ENCODE measurements at regions not wholly inside any gene's neighbourhood (a gene's known extent, or its start where the extent isn't known, plus 50 kb on each side); places are given as distances from the start of the nearest gene placed in this dataset.

DNA sequence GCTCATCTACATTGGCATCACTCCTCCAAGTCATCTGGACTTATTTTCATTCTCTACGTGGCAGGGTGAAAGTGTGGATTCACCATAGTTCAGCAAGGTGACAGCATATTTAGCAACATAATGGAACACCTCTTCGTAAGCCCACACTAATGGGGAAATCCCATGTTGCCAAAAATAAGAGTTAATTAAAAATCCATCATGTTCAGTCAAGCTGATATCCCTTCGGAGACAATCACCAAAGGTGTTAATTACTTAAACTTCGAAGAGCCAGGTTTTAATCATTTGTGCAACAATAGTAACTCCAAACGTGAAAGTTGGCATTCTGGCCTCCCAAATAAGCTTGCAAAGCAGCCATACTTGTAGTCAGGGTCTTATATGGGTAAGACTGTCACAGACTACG, 242.9 kb downstream of the NSG2 start:
- no peak for DNase-seq (ENCODE audit: low read depth)

DNA sequence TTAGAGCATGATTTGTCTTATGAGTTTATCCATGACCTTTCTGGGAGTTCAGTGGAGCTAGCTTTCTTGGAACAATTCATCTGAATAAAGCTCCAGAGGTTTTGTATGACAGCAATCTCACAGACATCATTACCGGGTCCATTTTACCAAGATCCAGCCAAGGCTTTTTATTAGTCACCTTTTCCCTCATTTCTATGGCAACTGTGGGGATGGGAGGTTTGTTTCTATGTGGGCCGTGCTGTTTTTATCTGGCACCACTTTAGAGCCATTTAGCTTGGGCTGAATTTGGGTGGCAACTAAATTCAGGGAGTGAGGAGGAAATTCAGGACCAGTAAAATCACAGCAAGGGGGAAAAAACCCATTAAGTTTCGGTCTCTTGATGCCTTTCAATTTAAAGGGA, 245.7 kb downstream of the NSG2 start:
- no peak for DNase-seq (ENCODE audit: low read depth)

DNA sequence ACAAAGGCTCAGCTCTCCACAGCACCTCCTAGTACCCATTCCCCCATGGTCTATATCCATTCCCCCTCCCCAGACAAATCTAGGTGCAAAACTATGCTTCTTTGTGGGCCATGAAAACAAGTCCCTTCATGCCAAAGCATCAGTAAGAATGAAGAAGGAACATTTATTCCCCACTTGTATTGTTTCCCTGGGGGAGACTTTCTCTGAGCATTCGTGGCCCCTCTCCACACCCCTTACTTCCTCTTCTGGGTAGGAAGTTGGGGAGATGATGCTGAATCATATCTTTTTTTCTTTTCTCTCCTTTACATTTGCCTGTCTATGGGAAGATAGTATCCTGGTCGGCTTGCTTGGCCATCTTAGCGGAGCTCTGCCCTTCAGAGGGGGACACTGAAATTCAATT, 246.8 kb downstream of the NSG2 start:
- DNase-seq (ENCODE audit: low read depth), result no peak

- no peak for DNase-seq (ENCODE audit: low read depth)
Observed at GRCh38 chr5:174293006-174293405, 247.5 kb downstream of the NSG2 start.

GRCh38 chr5:174293481-174293880, 248.0 kb downstream of the NSG2 start:
- DNase-seq (ENCODE audit: low read depth), result no peak

DNA sequence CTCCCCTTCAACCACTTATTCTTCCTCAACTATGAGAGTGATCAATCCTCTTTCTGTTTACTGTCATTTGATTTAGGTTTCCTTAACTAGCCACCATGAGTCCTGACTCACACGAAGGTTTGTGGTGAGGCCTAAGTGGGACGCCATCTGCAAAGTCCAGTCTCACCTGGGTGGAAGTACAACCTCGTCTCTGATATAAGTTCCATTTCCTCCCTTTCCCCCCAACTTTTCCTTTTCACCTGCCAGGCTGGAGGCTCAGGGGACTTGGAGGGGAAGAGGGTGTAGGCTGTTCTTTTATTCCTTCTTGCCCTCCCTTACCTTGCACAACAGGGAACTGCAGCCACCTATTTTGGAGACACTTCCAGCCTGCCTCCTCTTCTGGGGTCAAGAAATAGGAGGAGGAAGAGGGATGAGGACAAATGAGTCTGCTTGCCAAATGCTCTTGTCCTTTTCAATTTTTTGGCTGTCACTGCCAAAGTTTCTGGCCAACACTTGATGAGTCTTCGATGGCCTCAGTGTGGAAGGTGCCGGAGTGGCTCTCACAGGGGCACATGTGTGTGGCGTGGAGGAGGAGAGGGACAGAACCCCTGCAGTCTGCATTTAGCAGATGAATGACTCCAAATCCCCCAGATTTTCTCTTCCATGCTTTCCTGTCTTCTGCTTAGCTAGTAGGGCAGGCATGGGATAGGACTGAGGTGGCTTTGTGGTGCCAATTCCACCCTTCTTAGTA, 249.6 kb downstream of the NSG2 start:
- DNase-seq (ENCODE audit: low read depth), result no peak

GRCh38 chr5:174295702-174296436, 250.4 kb downstream of the NSG2 start:
- DNase-seq (ENCODE audit: low read depth), result no peak

- DNase-seq (ENCODE audit: low read depth), result no peak
Observed at GRCh38 chr5:174300118-174300940, 254.8 kb downstream of the NSG2 start.

DNA sequence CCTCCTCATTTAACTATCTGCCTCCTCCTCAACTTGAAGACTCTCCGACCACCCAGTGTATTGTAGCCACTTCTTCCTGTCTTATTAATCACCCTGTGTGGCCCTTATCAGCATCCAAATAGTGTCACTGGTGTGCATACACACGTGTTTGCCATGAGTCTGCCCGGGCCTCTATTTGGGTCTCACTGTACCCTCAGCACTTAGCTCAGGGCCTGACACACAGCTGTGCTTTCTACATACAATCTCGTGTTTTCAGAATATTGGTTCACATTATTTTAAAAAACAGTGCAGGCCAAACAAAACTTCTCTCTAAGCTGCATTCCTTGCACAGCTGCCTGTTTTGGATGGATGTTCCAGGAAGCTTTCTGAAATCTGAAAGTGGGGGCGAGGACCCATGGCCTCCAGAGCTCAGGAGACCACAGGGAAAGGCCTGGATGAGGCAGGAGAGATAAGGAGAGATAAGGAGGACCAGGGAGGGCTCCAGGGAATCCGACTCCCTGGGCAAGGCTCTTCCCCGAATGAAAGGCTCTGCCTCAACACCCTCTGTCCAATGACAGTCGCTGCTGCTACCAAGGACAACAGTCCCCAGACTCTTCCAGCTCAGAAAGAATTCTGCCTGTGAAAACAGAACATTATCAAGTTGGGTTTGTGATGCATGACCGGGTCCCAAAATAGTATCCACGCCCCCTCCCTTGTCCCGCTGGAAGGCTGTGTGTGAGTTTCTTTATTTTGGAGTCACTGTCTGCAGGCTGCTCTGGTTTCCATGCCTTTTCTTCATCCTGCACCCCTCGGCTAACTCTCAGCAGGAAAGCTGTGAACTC, 255.6 kb downstream of the NSG2 start:
- no peak for DNase-seq (ENCODE audit: low read depth)

DNA sequence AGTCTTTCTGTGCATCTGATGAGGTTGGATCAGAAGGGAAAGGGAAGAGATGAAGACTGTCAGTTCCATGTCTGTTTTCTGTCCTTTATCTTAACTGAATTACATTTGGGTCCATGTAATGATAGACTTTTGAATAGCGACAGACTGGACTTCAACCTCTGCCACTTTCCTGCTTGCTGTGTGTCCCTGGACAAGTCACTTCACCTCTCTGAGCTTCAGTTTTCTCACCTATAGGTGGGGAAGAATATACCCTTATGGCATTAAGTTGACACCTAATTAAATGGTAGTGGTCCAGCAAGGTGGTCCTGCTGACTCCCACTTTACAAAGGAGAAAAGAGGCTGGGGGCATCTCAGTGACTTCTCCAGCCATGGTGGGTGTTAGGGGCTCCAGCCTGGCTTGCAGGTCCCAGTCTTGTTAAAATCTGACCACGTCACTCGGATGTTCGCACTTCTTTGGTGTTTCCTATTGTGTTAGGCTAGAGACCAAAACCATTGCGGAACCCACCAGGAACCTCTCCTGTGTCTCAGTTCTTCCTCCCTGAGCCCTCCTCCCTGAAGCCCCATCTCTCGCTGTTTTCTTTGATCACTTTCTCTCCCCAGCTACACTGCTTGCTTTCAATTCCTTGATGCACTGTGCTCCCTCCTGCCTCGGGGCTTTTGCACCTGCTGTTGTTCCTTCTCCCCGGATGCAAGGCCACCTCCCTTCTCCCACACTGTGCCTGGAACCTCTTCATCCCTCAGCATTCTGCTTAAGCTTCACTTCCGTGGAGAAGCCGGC, 256.5 kb downstream of the NSG2 start:
- no peak for DNase-seq (ENCODE audit: low read depth)

GRCh38 chr5:174303035-174303434, 257.5 kb downstream of the NSG2 start:
- no peak for DNase-seq (ENCODE audit: low read depth)

DNA sequence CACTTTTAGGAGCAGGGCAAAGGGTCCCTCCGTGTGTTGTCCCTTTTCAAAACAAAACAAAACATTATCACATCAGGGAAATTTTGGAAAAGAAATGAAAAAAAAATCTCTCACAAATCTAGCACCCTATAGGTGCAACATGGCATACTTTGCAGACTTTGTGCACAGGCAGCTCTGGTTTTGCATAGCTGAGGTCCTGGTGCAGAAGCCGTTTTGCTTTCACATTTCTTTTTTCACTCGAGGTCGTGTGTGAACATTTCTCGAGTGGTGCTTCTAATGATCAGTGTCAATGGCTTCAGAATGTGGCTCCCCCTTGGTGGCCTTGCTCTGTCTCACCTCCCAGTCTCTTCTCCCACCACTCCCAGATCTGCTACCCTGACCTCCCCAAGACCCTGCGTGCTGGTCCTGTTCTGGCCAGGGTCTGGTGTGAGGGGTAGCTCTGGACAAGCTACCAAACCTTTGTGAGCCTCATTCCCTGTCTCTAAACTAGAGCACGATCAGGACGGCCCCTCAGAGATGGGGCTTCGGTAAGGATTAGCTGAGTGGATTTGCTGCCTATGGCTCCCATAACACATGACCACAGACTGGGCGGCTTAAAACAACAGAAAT, 258.0 kb downstream of the NSG2 start:
- DNase-seq (ENCODE audit: low read depth), result no peak

- no peak for DNase-seq (ENCODE audit: low read depth)
Observed at GRCh38 chr5:174305241-174305681, 259.8 kb downstream of the NSG2 start.

- DNase-seq (ENCODE audit: low read depth), result no peak
Observed at GRCh38 chr5:174306345-174307030, 261.0 kb downstream of the NSG2 start.

DNA sequence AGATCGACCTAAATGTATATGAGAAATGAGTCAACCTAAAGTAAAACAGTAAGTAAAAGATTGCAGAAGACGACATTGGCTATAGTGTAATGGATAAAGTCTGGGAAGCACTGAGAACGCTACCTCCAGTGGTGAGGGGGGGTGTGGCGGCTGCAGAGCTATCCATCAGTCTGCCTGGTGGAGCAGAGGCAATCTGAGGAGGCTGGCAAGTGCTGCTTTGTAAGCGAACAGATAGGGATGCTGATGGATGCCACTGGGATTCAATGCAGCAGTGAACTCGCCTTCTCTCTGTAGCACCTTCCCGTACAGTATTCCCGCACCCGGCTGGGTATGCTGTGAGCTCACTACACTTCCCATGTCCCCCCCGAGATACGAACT, 261.5 kb downstream of the NSG2 start:
- no peak for DNase-seq (ENCODE audit: low read depth)

- no peak for DNase-seq (ENCODE audit: low read depth)
Observed at GRCh38 chr5:174307656-174308271, 262.3 kb downstream of the NSG2 start.

DNA sequence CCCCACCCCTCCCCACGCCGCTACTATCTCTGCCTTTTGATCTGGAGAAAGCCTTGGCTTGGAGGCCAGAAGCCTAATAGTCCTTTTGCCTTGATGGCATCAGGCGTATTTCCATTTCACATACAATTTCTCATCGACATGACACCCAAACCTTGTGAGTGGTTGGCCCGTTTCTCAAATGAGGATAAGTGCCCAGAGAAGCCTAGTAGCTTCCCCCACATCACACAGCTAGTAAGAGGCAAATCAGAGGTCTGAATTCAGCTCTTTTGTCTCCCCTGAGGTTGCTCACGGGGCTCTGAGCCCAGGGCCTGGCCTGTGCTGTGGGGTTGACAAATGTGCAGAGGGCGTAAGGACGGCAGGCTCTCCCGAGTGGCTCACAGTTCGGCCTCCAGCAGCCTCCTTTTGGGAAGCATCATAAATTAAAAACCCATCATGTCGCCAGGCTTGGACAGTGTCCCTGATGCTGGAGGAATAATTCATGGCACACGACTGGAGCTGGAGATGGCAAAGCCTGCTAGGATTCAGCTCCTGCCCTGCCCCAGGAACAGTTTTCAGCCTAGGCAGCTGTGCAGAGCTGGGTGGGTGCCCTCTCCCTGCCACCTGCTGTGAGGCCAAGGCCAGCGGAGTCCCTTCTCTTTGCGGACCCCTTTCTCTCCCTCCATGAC, 263.8 kb downstream of the NSG2 start:
- DNase-seq (ENCODE audit: low read depth), result no peak

DNA sequence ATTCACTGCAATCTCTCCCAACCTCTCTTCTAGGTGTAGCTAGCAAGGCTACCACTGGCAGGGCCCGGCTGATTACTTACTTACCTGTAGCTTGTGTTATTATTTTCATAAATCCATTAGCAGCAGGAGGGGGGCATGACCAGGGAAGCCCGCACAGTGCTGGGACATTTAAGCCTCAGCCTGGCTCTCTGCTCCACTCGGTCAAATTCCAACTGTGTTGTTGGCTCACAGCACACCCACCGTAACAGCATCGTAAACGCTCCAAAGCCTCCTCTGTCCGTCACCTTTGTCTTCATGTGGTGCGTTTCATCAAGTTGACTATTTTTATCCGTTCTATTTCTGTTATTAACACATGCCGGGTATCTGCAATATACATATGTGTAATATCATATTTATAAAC, 264.7 kb downstream of the NSG2 start:
- no peak for DNase-seq (ENCODE audit: low read depth)

DNA sequence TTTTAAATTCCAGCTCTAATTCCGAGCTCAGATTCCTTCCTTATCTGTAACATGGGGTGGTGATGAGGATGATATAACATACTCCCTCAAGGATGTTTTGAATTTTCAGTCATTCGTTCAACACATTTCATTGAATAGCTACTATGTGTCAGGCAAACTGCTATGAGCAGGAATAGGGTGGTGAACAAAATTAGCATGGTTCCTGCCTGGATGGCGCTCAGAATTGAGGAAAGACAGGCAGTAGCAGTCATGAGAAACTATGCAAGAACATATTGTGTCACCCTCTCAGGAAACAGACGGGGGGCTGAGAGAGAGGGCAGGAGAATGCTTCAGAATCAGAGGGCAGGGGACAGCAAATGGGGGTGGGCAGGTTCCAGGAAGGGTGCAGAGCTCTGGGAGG, 265.2 kb downstream of the NSG2 start:
- no peak for DNase-seq (ENCODE audit: low read depth)
